GM19328 (cell line): ENCODE measurements at regions not wholly inside any gene's neighbourhood (a gene's known extent, or its start where the extent isn't known, plus 50 kb on each side); places are given as distances from the start of the nearest gene placed in this dataset.
A peak's percentile ranks its signal among the peaks of the same experiment; 100 is the strongest.

Experiments used
- ATAC-seq: cut with Tn5 transposase; IDR thresholded peaks from one replicate; pipeline ENCODE4 v1.9.1; 2021; ENCODE audit warnings: mild to moderate bottlenecking, moderate library complexity; ENCODE audit not compliant: unreplicated experiment

- ATAC-seq = no peak
Observed at GRCh38 chr3:101946906-101947305, 97.6 kb downstream of the NFKBIZ start.

DNA sequence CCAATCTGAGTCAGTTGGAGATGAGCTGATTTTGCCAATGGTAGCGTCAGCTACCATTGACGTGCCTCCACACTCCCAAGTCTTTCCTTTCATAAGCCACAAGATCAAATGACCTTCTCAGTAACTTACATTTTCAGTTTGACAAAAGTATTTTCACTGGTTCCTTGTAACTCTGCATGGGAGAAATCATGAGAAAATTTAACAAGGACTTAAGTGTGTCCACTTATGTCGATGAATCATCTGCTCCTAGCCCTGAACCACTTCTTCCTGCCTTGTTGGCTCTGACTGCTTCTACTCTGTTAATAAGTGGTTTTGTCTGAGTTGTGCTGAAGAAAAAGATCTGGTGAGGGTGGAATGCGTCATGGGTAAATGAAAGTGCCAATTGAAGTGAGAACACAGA lies 101.2 kb downstream of the NFKBIZ start:
- no peak for ATAC-seq

GRCh38 chr3:101950985-101951733 lies 101.8 kb downstream of the NFKBIZ start:
- no peak for ATAC-seq

GRCh38 chr3:101954361-101954760 lies 105.0 kb downstream of the NFKBIZ start:
- no peak for ATAC-seq

DNA sequence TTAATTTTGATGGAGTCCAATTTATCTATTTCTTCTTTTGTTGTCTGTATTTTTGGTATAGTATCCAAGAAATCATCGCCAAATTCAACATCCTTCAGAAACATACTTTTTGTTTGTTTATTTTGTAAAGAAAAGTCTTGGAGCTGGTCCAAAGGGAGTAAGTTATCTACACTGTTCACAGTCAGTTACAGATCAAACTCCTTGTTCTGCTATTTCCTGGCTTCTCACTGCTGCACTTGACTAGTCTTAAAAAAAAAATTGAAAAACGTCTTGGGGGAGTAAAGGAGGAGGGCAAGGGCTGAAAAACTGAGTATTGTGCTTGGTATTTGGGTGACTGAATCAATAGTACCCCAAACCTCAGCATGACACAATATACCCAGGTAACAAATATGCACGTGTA lies 105.6 kb downstream of the NFKBIZ start:
- no peak for ATAC-seq

DNA sequence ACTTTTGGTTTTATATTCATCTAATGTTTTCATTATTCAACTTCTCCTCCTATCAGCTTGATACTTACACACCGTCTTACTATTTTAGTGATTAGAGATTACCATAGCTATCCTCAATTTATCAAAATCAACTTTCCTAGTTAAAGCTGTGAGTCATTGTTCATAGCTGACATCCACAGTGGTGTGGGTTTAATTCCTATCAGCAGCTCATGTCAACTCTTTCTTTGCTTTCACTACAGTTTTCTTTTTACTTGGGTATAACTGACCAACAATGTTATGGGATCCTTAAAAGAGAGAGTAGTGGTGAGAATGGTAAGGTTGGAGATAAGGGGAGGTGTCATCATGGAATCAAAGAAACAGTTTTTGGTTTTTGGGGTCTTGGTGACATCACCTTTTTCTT lies 112.7 kb downstream of the NFKBIZ start:
- ATAC-seq = no peak

DNA sequence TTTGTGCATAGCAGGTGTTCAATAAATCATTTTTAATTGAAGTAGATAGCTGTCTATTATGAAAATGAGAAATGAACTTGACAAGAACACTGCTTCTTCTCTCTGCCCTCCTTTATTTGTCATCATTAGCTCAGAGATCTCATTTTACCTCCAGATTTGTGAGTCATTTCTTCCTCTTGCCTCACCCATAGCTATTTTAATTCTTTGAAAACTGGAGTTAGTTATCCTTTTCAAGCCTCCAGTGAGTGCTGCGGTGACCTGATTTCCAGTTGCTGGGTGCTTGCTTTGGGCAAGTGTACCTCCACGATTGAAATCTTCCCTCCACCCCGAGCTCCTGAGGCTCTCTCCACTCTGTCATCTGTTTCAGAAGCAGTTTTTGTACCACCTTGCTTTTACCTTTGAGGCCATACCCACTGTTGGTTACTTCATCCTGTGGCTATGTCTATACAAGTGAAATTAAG lies 114.6 kb downstream of the NFKBIZ start:
- no peak for ATAC-seq

- no peak for ATAC-seq
Observed at GRCh38 chr3:101964861-101965260, 115.5 kb downstream of the NFKBIZ start.

DNA sequence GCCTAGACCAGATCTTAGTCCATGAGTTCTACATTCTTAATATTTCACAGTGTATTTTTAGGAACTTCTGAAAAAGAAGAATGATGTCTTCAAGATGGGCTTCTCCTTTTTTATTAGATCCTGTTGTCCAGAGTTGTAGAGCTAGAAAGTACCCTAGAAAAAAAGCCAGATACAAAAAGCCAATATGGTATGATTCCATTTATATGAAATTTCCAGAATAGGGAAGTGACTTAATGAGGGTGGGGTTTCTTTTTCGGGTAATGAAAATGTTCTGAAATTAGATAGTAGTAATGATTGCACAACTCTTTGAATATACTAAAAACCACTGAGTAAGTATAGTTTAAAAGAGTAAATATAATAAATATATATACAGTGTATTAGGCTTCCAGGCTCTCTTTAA lies 116.9 kb downstream of the NFKBIZ start:
- ATAC-seq = no peak

GRCh38 chr3:101970212-101970611 lies 120.9 kb downstream of the NFKBIZ start:
- no peak for ATAC-seq

GRCh38 chr3:101970905-101971304 lies 121.6 kb downstream of the NFKBIZ start:
- ATAC-seq = no peak

DNA sequence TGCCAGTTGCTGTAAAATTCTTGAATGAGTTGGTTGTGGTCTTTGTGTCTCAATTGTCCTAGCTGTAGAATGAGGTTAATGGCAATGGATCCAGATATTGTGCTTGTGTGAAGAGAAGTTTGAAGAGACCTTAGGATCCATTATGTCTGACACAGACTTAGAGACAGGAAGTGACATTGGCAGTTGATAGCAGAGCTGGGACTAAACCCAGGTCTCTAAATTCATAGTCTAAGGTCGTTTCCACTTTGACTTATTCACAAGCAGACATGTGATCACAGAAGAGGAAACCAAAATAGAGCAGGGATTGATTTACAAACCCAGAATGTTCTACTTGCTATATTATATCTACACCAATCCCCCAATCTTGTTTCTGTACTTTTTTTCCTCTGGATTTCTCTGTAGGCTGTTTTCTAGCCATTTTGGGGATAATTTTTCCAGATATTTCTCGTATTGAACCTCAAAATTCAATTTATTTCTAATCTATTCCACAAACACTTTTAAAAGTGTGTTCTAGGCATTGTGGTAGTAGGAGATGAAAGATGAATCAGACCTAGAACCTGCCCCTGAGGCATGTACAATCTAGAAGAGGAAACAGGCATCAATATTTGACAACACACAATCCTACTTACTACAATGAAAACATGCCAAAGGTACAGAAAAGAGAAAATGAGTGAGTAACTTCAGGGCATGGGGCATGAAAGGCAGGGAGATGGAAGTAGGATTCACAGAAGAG lies 123.3 kb downstream of the NFKBIZ start:
- no peak for ATAC-seq

- no peak for ATAC-seq
Observed at GRCh38 chr3:101973163-101973505, 123.8 kb downstream of the NFKBIZ start.

DNA sequence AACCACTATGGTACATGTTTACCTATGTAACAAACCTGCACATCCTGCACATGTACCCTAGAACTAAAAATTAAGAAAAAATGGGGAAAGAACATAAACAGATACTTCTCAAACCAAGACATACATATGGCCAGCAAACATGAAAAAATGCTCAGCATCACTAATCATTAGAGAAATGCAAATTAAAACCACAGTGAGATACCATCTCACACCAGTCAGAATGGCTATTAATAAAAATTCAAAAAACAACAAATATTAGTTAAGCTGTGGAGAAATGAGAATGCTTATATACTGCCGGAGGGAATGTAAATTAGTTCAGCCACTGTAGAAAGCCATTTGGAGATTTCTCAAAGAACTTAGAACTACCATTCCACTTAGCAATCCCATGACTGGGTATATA lies 126.1 kb downstream of the NFKBIZ start:
- ATAC-seq = peak; percentile 35

DNA sequence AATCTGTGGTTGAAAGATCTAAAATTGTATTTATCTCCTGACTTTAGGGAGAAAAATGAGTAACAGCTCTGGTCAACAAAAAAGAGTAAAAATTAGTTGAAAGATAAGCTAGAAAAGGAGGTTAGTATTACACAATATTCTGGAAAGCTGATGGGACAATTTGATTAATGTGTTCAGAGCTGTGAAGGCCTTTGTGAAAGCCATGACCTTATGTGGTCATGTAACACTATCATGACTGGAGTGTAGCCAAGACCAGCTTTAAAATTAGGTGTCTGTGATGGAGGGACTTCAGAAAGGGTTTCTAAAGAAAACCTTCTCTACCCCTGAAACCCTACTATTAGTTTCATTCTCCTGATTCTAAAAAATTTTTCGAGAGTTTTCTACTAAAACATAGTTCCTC lies 127.2 kb downstream of the NFKBIZ start:
- peak; percentile 78 for ATAC-seq

GRCh38 chr3:101978348-101978747 lies 129.0 kb downstream of the NFKBIZ start:
- ATAC-seq = no peak

GRCh38 chr3:101979033-101979432 lies 129.7 kb downstream of the NFKBIZ start:
- no peak for ATAC-seq

DNA sequence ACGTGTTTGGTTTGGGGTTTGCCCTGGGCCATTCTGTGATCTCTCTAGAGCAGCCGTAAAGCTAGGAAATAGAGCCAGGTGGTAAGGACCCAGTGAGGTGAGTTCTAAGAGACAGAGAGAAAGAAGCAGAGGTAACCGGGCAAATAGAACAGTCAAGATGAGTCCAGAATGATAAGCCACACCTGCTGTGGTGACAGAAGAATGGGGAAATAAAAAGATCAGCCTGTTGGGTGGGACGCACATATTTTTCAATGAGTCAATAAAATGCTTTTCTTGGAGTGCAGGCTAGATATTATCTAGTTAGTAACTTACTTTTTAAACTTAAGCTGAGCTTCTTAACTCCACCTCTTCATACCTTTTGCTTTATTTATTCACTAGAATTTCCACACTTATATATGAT lies 135.0 kb downstream of the NFKBIZ start:
- no peak for ATAC-seq

GRCh38 chr3:101988596-101988995 lies 139.3 kb downstream of the NFKBIZ start:
- ATAC-seq = no peak

GRCh38 chr3:101989578-101990200 lies 140.4 kb downstream of the NFKBIZ start:
- no peak for ATAC-seq

DNA sequence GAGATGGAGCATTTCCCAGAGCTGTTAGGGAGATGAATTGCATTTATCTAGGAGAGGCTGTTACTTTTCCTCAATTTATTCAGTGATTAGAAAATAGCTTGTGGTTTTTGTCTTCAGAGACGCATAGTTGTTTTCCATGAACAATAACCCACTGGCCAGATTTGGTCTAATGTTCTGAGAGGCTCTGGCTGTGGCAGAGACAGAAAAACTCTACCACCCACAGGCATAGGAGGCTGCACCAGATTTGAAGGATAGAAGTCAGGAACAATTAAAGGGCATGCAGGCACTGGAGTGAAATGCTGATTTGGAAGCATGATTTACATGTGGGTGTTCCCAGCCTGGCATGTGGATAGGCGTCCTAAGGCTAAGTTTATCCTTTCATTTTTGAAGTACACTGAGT lies 143.5 kb downstream of the NFKBIZ start:
- ATAC-seq = no peak

DNA sequence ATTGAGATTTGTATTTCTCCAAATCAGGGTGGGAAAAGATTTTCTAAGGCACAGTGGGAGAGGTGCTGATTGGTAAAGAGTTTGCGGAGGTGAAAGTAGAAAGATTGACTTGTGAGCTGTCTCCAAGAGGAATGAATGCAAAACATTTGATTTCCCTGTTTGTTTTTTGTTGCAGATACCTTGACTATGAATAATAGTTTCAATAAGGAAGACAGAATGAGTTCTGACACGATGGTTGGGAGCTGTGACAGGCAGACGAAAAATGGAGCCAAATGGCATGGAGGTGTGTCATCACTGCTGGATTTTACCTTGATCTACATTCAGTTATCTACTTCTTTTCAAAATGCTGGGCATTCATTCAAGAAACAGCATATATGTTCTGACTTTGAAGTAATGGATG lies 145.1 kb downstream of the NFKBIZ start:
- no peak for ATAC-seq
